Vagina (tissue), 2 donors: ENCODE measurements at regions not wholly inside any gene's neighbourhood (a gene's known extent, or its start where the extent isn't known, plus 50 kb on each side); places are given as distances from the start of the nearest gene placed in this dataset.

Experiments
- CTCF ChIP-seq, 3 experiments: fragments of 450-650 bp in 2 of 3; fragments of 200-600 bp in 1 of 3; sonication (generic) in 1 of 3; IDR thresholded peaks; one replicate each; pipeline ENCODE4 v1.5.1; 2017 to 2019; ENCODE audit warnings: antibody characterized with exemption in 3 of 3, mild to moderate bottlenecking in 2 of 3, moderate library complexity in 2 of 3
- POLR2A ChIP-seq, 2 donors: fragments of 450-650 bp; IDR thresholded peaks; one replicate each; pipeline ENCODE4 v1.6.1; 2017; ENCODE audit warnings: antibody characterized with exemption in 2 of 2, mild to moderate bottlenecking in 2 of 2, moderate library complexity in 2 of 2
- POLR2AphosphoS5 ChIP-seq, 2 donors: sonication (generic); formaldehyde crosslinking; IDR thresholded peaks; one replicate each; pipeline ENCODE4 v1.9.0; 2017; ENCODE audit warnings: antibody characterized with exemption in 2 of 2, mild to moderate bottlenecking in 2 of 2, low read depth in 1 of 2; ENCODE audit not compliant: insufficient read depth in 1 of 2

- TF ChIP-seq CTCF (IDR thresholded peaks at IDR 0.05): no peak
- TF ChIP-seq POLR2A (IDR thresholded peaks at IDR 0.05): no peak
- no peak for TF ChIP-seq POLR2AphosphoS5 (IDR thresholded peaks at IDR 0.05; ENCODE audit: insufficient read depth in 1 of 2, low read depth in 1 of 2)
These were observed 595.4 kb downstream of the NYAP2 start for GRCh38 chr2:225994748-225995405.
